Peyer's patch (tissue), 4 donors: ENCODE measurements at regions not wholly inside any gene's neighbourhood (a gene's known extent, or its start where the extent isn't known, plus 50 kb on each side); places are given as distances from the start of the nearest gene placed in this dataset.

Experiments
- DNase-seq, 3 donors: peaks; one replicate each; pipeline ENCODE4 v3.0.0-alpha.2; 2017 to 2019
- H3K27ac ChIP-seq, 4 donors: fragments of 200-600 bp; sonication (generic); one replicate each; pipeline ENCODE4 v1.5.1; 2016 to 2019
- H3K27me3 ChIP-seq, 2 donors: fragments of 200-600 bp; sonication (generic); one replicate each; pipeline ENCODE4 v1.5.1; 2019
- H3K36me3 ChIP-seq, 3 donors: fragments of 200-600 bp; sonication (generic); one replicate each; pipeline ENCODE4 v1.5.1; 2016 to 2019
- H3K4me1 ChIP-seq, 4 donors: fragments of 200-600 bp; sonication (generic); one replicate each; pipeline ENCODE4 v1.5.1; 2016 to 2019
- H3K4me3 ChIP-seq, 4 donors: fragments of 200-600 bp; sonication (generic); 1 replicate in 3 of 4; 2 replicates in 1 of 4; pipeline ENCODE4 v1.5.1; 2016 to 2019; ENCODE audit warnings: mild to moderate bottlenecking in 1 of 4
- H3K9me3 ChIP-seq, 4 donors: fragments of 200-600 bp; sonication (generic); one replicate each; pipeline ENCODE4 v1.5.1; 2016 to 2019; ENCODE audit warnings: mild to moderate bottlenecking in 1 of 4
- CTCF ChIP-seq, 6 experiments: fragments of 450-650 bp in 4 of 6; fragments of 200-600 bp in 2 of 6; sonication (generic) in 1 of 6; IDR thresholded peaks; one replicate each; pipeline ENCODE4 v1.5.1; 2017 to 2019; ENCODE audit warnings: antibody characterized with exemption in 6 of 6, mild to moderate bottlenecking in 3 of 6, moderate library complexity in 1 of 6
- POLR2A ChIP-seq, 2 donors: fragments of 450-650 bp; IDR thresholded peaks; one replicate each; pipeline ENCODE4 v1.5.1; 2017; ENCODE audit warnings: antibody characterized with exemption in 2 of 2, mild to moderate bottlenecking in 2 of 2, moderate library complexity in 2 of 2

DNA sequence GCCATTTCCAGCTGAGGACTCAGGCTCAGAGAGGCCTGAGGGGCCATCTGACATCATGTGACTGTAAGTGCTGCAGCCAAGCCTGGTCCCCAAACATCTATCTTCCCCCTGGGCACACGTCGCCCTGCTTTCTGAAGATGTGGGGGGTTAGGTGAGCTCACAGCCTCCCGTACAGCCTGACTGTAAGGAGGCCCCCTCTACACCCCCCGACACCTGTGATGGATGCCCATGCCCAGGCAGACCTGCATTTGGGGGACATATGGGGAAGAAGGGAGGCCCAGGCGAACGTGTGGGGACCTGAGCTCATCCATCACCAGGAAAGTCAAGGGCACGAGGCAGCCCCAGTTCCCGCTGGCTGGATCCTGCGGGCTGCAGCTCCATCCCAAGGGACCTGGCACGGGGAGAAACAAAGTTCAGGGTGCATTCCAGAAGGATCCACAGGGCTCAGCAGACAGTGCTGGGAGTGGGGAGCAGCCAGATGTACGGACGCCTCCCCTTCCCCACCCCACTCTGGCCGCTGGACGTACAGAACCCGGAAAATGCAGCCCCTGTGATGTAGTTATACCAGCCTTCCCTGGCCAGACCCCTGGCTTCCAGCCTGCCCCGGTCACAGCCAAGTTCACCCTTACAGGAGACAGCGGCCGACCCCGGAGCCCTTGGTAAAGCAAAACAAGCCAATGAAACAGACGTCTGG lies 1431.4 kb downstream of the BRD1 start:
- H3K36me3 ChIP-seq = no peaks in the 10 kb centered on the region
- no peaks in the 10 kb centered on the region for H3K27me3 ChIP-seq
- TF ChIP-seq CTCF (IDR thresholded peaks at IDR 0.05) (no peak), POLR2A (IDR thresholded peaks at IDR 0.05) (no peak)

GRCh38 chr22:48395201-48395600 lies 1432.5 kb downstream of the BRD1 start:
- Histone ChIP-seq H3K36me3 (no peaks in the 10 kb centered on the region), H3K4me3 (no peak overlapping the region), H3K9me3 (no peaks in the 10 kb centered on the region), H3K27me3 (no peaks in the 10 kb centered on the region), H3K27ac (no peak overlapping the region), H3K4me1 (no peaks in the 10 kb centered on the region)
- DNase-seq = peak in 1 of 3 donors; percentile 17
- no peak for TF ChIP-seq CTCF (IDR thresholded peaks at IDR 0.05)
- TF ChIP-seq POLR2A (IDR thresholded peaks at IDR 0.05) = no peak

More for the DNA sequence above, 1431.4 kb downstream of the BRD1 start:
- no peak overlapping the region for H3K4me3 ChIP-seq
- no peaks in the 10 kb centered on the region for H3K9me3 ChIP-seq
- H3K4me1 ChIP-seq = no peaks in the 10 kb centered on the region
- DNase-seq = peak in 1 of 3 donors; percentile 39
- H3K27ac ChIP-seq = no peak overlapping the region

- peak in 1 of 3 donors; percentile 9 for DNase-seq
- no peak for TF ChIP-seq CTCF (IDR thresholded peaks at IDR 0.05)
- TF ChIP-seq POLR2A (IDR thresholded peaks at IDR 0.05) = no peak
These were observed 1432.9 kb downstream of the BRD1 start for GRCh38 chr22:48394787-48395186.

GRCh38 chr22:48393885-48394284 lies 1433.8 kb downstream of the BRD1 start:
- no peaks in the 10 kb centered on the region for H3K4me1 ChIP-seq
- no peaks in the 10 kb centered on the region for H3K27me3 ChIP-seq
- H3K36me3 ChIP-seq = no peaks in the 10 kb centered on the region
- DNase-seq = peak in 1 of 3 donors; percentile 4
- no peak for TF ChIP-seq CTCF (IDR thresholded peaks at IDR 0.05)
- TF ChIP-seq POLR2A (IDR thresholded peaks at IDR 0.05) = no peak
- no peaks in the 10 kb centered on the region for H3K9me3 ChIP-seq
- H3K4me3 ChIP-seq = no peak overlapping the region
- H3K27ac ChIP-seq = no peak overlapping the region

More at GRCh38 chr22:48394787-48395186, 1432.9 kb downstream of the BRD1 start:
- H3K4me3 ChIP-seq = no peak overlapping the region
- H3K4me1 ChIP-seq = no peaks in the 10 kb centered on the region
- no peaks in the 10 kb centered on the region for H3K36me3 ChIP-seq
- no peak overlapping the region for H3K27ac ChIP-seq
- no peaks in the 10 kb centered on the region for H3K27me3 ChIP-seq
- H3K9me3 ChIP-seq = no peaks in the 10 kb centered on the region

GRCh38 chr22:48393041-48393370 lies 1434.7 kb downstream of the BRD1 start:
- Histone ChIP-seq H3K27ac (no peak overlapping the region), H3K27me3 (no peaks in the 10 kb centered on the region), H3K36me3 (no peaks in the 10 kb centered on the region)

More at GRCh38 chr22:48393041-48393370, 1434.7 kb downstream of the BRD1 start:
- no peak for TF ChIP-seq CTCF (IDR thresholded peaks at IDR 0.05)
- no peak for TF ChIP-seq POLR2A (IDR thresholded peaks at IDR 0.05)
- H3K4me3 ChIP-seq = no peak overlapping the region
- H3K9me3 ChIP-seq = no peaks in the 10 kb centered on the region
- peak in 1 of 3 donors; percentile 39 for DNase-seq
- no peaks in the 10 kb centered on the region for H3K4me1 ChIP-seq
